ENCODE measurements at regions not wholly inside any gene's neighbourhood (a gene's known extent, or its start where the extent isn't known, plus 50 kb on each side); places are given as distances from the start of the nearest gene placed in this dataset.
"Not testable (repeated sequence)": the region's sequence is repeated elsewhere in the genome, so short reads cannot be mapped to it uniquely, and the experiment has no call there.

DNA sequence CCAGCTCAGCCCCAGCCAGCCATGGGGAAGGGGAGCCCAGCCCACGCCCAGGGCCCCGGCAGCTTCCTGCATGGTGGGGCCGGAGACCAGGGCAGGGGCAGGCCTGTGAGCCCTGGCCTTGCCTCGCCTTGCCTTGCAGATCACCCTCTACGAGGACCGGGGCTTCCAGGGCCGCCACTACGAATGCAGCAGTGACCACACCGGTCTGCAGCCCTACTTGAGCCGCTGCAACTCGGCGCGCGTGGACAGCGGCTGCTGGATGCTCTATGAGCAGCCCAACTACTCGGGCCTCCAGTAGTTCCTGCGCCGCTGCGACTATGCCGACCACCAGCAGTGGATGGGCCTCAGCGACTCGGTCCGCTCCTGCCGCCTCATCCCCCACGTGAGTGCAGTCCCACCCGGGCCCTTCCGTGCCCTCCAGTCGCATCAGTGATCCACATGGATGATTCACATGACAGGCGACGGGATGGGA is 278.6 kb upstream of the MAP2 start:
- TF ChIP-seq CTCF, POLR2A (IDR thresholded peaks at IDR 0.05): not testable (repeated sequence)

Data from Peyer's patch (tissue), 4 donors.